K562 (cell line): ENCODE measurements at regions not wholly inside any gene's neighbourhood (a gene's known extent, or its start where the extent isn't known, plus 50 kb on each side); places are given as distances from the start of the nearest gene placed in this dataset.
A peak's percentile ranks its signal among the peaks of the same experiment; 100 is the strongest.

Experiments
- ATAC-seq: fragments of 200-7000 bp; cut with Tn5 transposase; 3 replicates; pipeline ENCODE4 v1.9.1; 2020; ENCODE audit warnings: moderate library complexity
- BruUV-seq: library from RNA; stranded (reverse); fragments of 400-500 nt; replicated peaks from 2 replicates; lab custom pipeline; 2021; lab: Mats Ljungman, UMichigan
- CTCF ChIA-PET: fragments of 300-600 bp; formaldehyde crosslinking; extraction: SDS; loops from one replicate; lab custom pipeline; 2021; ENCODE audit warnings: low intra/inter-chr PET ratio; lab: Yijun Ruan, JAX
- POLR2A ChIA-PET: fragments of 300-600, 350-650 bp; sonication (Branson Sonifier 250); formaldehyde crosslinking; extraction: SDS; loops from one replicate; lab custom pipeline; 2021; ENCODE audit warnings: antibody characterized with exemption, inconsistent platforms; lab: Yijun Ruan, JAX
- DNase-seq, 4 experiments: peaks; one replicate each; pipeline versions ENCODE4 v3.0.0 to v3.0.0-alpha.2; 2011 to 2018; ENCODE audit warnings: low spot score in 3 of 4, mixed read lengths in 3 of 4; ENCODE audit errors: extremely low read depth in 1 of 4
- FAIRE-seq: peaks from 2 replicates; lab custom pipeline; 2011; peaks lifted over from hg19 to GRCh38; lab: Jason Lieb, UNC
- H2AFZ ChIP-seq: 2 replicates; pipeline ENCODE4 v1.6.0; 2011; ENCODE audit warnings: low read depth, low read length, control low read depth, inconsistent platforms
- H3K27ac ChIP-seq: fragments of 200-600 bp; 3 replicates; pipeline ENCODE4 v1.8.0; 2011; ENCODE audit warnings: low read depth, mild to moderate bottlenecking, control low read depth, inconsistent platforms, low read length, moderate library complexity, mixed read lengths; ENCODE audit errors: extremely low read depth
- H3K27me3 ChIP-seq, 2 experiments: fragments of 300-600 bp in 1 of 2; 2 replicates in 1 of 2; 3 replicates in 1 of 2; pipeline versions ENCODE4 v1.6.0 to v1.8.0; 2011; ENCODE audit warnings: inconsistent platforms in 2 of 2, low read length in 2 of 2, mild to moderate bottlenecking in 1 of 2, mixed read lengths in 1 of 2, moderate library complexity in 1 of 2; ENCODE audit not compliant: control insufficient read depth in 2 of 2, insufficient read depth in 2 of 2
- H3K36me3 ChIP-seq: fragments of 300-600 bp; 3 replicates; pipeline ENCODE4 v1.8.0; 2011; ENCODE audit warnings: mild to moderate bottlenecking, low read length, inconsistent platforms; ENCODE audit not compliant: control insufficient read depth, insufficient read depth
- H3K4me1 ChIP-seq, 2 experiments: fragments of 200-600 bp in 1 of 2; replicated peaks in 1 of 2; 2 replicates in 1 of 2; 3 replicates in 1 of 2; pipeline versions ENCODE4 v1.5.1 to v1.8.0; 2011; ENCODE audit warnings: inconsistent platforms in 2 of 2, low read length in 2 of 2, mild to moderate bottlenecking in 1 of 2, mixed read lengths in 1 of 2, moderate library complexity in 1 of 2; ENCODE audit not compliant: control insufficient read depth in 2 of 2, insufficient read depth in 2 of 2
- H3K4me2 ChIP-seq: 2 replicates; pipeline ENCODE4 v1.6.1; 2011; ENCODE audit warnings: low read length, control low read depth, inconsistent platforms, mixed read lengths; ENCODE audit not compliant: insufficient read depth
- H3K4me3 ChIP-seq: fragments of 200-600 bp; sonication (generic), shearing (Covaris generic); 2 replicates; pipeline ENCODE4 v1.5.1; 2016; ENCODE audit warnings: control low read depth, inconsistent platforms
- H3K79me2 ChIP-seq: fragments of 200-600 bp; 3 replicates; pipeline ENCODE4 v1.8.0; 2011; ENCODE audit warnings: low read length, inconsistent platforms; ENCODE audit not compliant: control insufficient read depth, insufficient read depth
- H3K9ac ChIP-seq, 2 experiments: 2 replicates each; pipeline versions ENCODE4 v1.6.0 to v1.6.1; 2011; ENCODE audit warnings: low read depth in 2 of 2, low read length in 2 of 2, control low read depth in 1 of 2, inconsistent platforms in 1 of 2, mild to moderate bottlenecking in 1 of 2, mixed read lengths in 1 of 2; ENCODE audit not compliant: insufficient read depth in 1 of 2
- H3K9me1 ChIP-seq: one replicate; pipeline ENCODE4 v1.6.0; 2011; ENCODE audit warnings: inconsistent platforms, mild to moderate bottlenecking, low read length, moderate library complexity; ENCODE audit not compliant: control insufficient read depth, insufficient read depth
- H3K9me3 ChIP-seq: replicated peaks from 2 replicates; pipeline ENCODE4 v1.5.1; 2011; ENCODE audit warnings: low read depth, low read length, inconsistent platforms; ENCODE audit not compliant: control insufficient read depth, insufficient read depth
- H4K20me1 ChIP-seq: replicated peaks from 2 replicates; pipeline ENCODE4 v1.6.1; 2011; ENCODE audit warnings: low read length, inconsistent platforms, mixed read lengths; ENCODE audit not compliant: control insufficient read depth, insufficient read depth
- DNMT1 ChIP-seq: fragments of 450-650 bp; IDR thresholded peaks from 2 replicates; pipeline ENCODE4 v1.6.1; 2016; ENCODE audit warnings: antibody characterized with exemption, mild to moderate bottlenecking
- KDM5B ChIP-seq: fragments of 200-600 bp; sonication (generic); IDR thresholded peaks from 2 replicates; pipeline ENCODE4 v1.6.1; 2012; ENCODE audit warnings: low read depth, mild to moderate bottlenecking, moderate library complexity, low read length, control low read depth, inconsistent platforms; ENCODE audit not compliant: insufficient replicate concordance
- ZBTB40 ChIP-seq, 2 experiments: fragments of 450-650 bp in 1 of 2; sonication (generic) in 1 of 2; formaldehyde crosslinking in 1 of 2; IDR thresholded peaks; 2 replicates each; pipeline versions ENCODE4 v1.7.1 to v1.9.0; 2016 to 2022; ENCODE audit warnings: inconsistent platforms in 1 of 2, mild to moderate bottlenecking in 1 of 2, missing genetic modification reagents in 1 of 2
- WGBS: fragments of 100-300 bp; shearing (Covaris generic); methylation state at CpG from one replicate; pipeline ENCODE4 v1.1.6; 2016; ENCODE audit warnings: low coverage, mixed read lengths; ENCODE audit not compliant: insufficient coverage; ENCODE audit errors: missing lambda C conversion rate; 5-methylcytosine and 5-hydroxymethylcytosine counted together
- in situ Hi-C: fragments of 300-500 bp; cut with MboI; formaldehyde crosslinking; loops from 4 replicates; pipeline ENCODE4 v1.15.0; 2018; ENCODE audit warnings: inconsistent platforms, mixed read lengths
- intact Hi-C: fragments of 100-400 bp; cut with micrococcal nuclease; formaldehyde crosslinking; loops from 2 replicates; pipeline ENCODE4 v1.14.2; 2022

- H3K27me3 ChIP-seq = no peaks in the 10 kb centered on the region
- H3K9me1 ChIP-seq = no peaks in the 10 kb centered on the region
- DNase-seq (no peak), FAIRE-seq (no peak), ATAC-seq (no peak)
- intact Hi-C loops = loop anchor here (5.0 kb wide), 5 partner anchors 107 to 407 kb away; no protein-coding TSS in a partner anchor
- BruUV-seq = no TSS peak
- H3K36me3 ChIP-seq = no peaks in the 10 kb centered on the region
- POLR2A ChIA-PET = no interaction called here
- H3K4me1 ChIP-seq = peaks cover 0 to 11% of the 10 kb centered on the region in 2 experiments; a peak in 1 of 5 replicates
- H3K4me3 ChIP-seq = no peak overlapping the region
- H3K4me2 ChIP-seq = no peak overlapping the region
- no peak overlapping the region for H3K9ac ChIP-seq
- in situ Hi-C loops = no loop called here
- TF ChIP-seq DNMT1 = no peak
- TF ChIP-seq KDM5B = no peak
- peak; percentile 77 for TF ChIP-seq ZBTB40 (IDR thresholded peaks at IDR 0.05)
- no peak for TF ChIP-seq ZBTB40 (CRISPR knock-in tag; IDR thresholded peaks at IDR 0.05)
- no peak overlapping the region for H3K27ac ChIP-seq
- CTCF ChIA-PET = no interaction called here
- H3K79me2 ChIP-seq = peaks cover 38% of the 10 kb centered on the region
- 76% methylated on average over 3 of the region's 3 CpGs for WGBS
- H3K9me3 ChIP-seq = no peaks in the 10 kb centered on the region
- no peaks in the 10 kb centered on the region for H4K20me1 ChIP-seq
- peak overlapping the region; percentile 57 for H2AFZ ChIP-seq
Measured at GRCh38 chr4:126959056-126959745, 673.6 kb upstream of the INTU start.
